Psoas muscle (tissue), 7 donors: ENCODE measurements at regions not wholly inside any gene's neighbourhood (a gene's known extent, or its start where the extent isn't known, plus 50 kb on each side); places are given as distances from the start of the nearest gene placed in this dataset.
A peak's percentile ranks its signal among the peaks of the same experiment; 100 is the strongest.

Experiments
- ATAC-seq, 4 donors: fragments of 200-7000 bp; cut with Tn5 transposase; one replicate each; pipeline ENCODE4 v1.9.1; 2020; ENCODE audit warnings: moderate library complexity in 3 of 4, mild to moderate bottlenecking in 2 of 4
- DNase-seq, 2 donors: peaks; one replicate each; pipeline ENCODE4 v3.0.0-alpha.2; 2020
- H3K27ac ChIP-seq: fragments of 200-600 bp; one replicate; pipeline ENCODE4 v1.8.0; 2022
- H3K27me3 ChIP-seq, 3 donors: fragments of 200-600 bp in 1 of 3; one replicate each; pipeline versions ENCODE4 v1.6.1 to v1.8.0; 2013 to 2022; ENCODE audit warnings: low read length in 2 of 3, mild to moderate bottlenecking in 2 of 3, moderate library complexity in 1 of 3; ENCODE audit not compliant: insufficient read depth in 3 of 3
- H3K36me3 ChIP-seq, 2 donors: fragments of 200-600 bp in 1 of 2; one replicate each; pipeline versions ENCODE4 v1.6.1 to v1.8.0; 2013 to 2022; ENCODE audit warnings: low read depth in 1 of 2, mild to moderate bottlenecking in 1 of 2, moderate library complexity in 1 of 2; ENCODE audit not compliant: insufficient read depth in 1 of 2
- H3K4me1 ChIP-seq: fragments of 200-600 bp; one replicate; pipeline ENCODE4 v1.8.0; 2022
- H3K4me3 ChIP-seq: fragments of 200-600 bp; one replicate; pipeline ENCODE4 v1.8.0; 2022; ENCODE audit warnings: mild to moderate bottlenecking
- H3K9me3 ChIP-seq: fragments of 200-600 bp; one replicate; pipeline ENCODE4 v1.8.0; 2022
- CTCF ChIP-seq: fragments of 200-600 bp; IDR thresholded peaks from one replicate; pipeline ENCODE4 v1.8.0; 2022; ENCODE audit warnings: antibody characterized with exemption
- WGBS, 3 donors: extraction: QIAGEN DNeasy Blood & Tissue Kit; methylation state at CpG; one replicate each; pipeline versions ENCODE4 v1.1.6 to v1.1.7; 2013; 5-methylcytosine and 5-hydroxymethylcytosine counted together
- intact Hi-C, 2 donors: fragments of 100-400 bp; cut with DNase I; formaldehyde crosslinking; loops; one replicate each; pipeline versions ENCODE4 v1.11.0 to v1.14.2; 2022
- donor health status: healthy with polysubstance abuse.
- donor health status: DM: no; HTN: no; CAD: no; lungs with moderate emphysema.
- donor health status: Bipolar disorder and iron deficiency.
- donor health status: healthy.
- donor health status: DM: yes; HTN: yes; CAD: no.
- donor health status: DM: no; HTN: no; CAD: no.
- donor health status: DM: yes; HTN: yes; CAD: no.

GRCh38 chr3:14273901-14274611 is 95.4 kb downstream of the LSM3 start:
- no peak for ATAC-seq
- TF ChIP-seq CTCF, result no peak
- H3K27me3 ChIP-seq, result peaks cover 0 to 2% (median 0%) of the 10 kb centered on the region in 3 donors
- no peak for DNase-seq
- H3K9me3 ChIP-seq, result no peaks in the 10 kb centered on the region
- H3K4me1 ChIP-seq, result no peaks in the 10 kb centered on the region
- 85 to 86% (median 85%) methylated on average over 9 of the region's 9 CpGs for WGBS, 3 donors
- intact Hi-C loops, result no loop called here
- H3K27ac ChIP-seq, result no peak overlapping the region
- H3K4me3 ChIP-seq, result no peak overlapping the region
- H3K36me3 ChIP-seq, result no peaks in the 10 kb centered on the region

- H3K27me3 ChIP-seq, result peaks cover 0 to 2% (median 0%) of the 10 kb centered on the region in 3 donors
- 85 to 93% (median 89%) methylated on average over 6 of the region's 6 CpGs for WGBS, 3 donors
- no peaks in the 10 kb centered on the region for H3K4me1 ChIP-seq
- H3K36me3 ChIP-seq, result no peaks in the 10 kb centered on the region
- DNase-seq (no peak), ATAC-seq (no peak)
- intact Hi-C loops, result no loop called here
- no peak overlapping the region for H3K4me3 ChIP-seq
- TF ChIP-seq CTCF, result no peak
- no peaks in the 10 kb centered on the region for H3K9me3 ChIP-seq
- no peak overlapping the region for H3K27ac ChIP-seq
These were observed 96.0 kb downstream of the LSM3 start for GRCh38 chr3:14274612-14274936.

- H3K27me3 ChIP-seq, result peaks cover 0 to 2% (median 0%) of the 10 kb centered on the region in 3 donors
- no peaks in the 10 kb centered on the region for H3K9me3 ChIP-seq
- H3K27ac ChIP-seq, result no peak overlapping the region
- 83 to 92% (median 85%) methylated on average over 8 of the region's 8 CpGs for WGBS, 3 donors
- H3K4me3 ChIP-seq, result no peak overlapping the region
- intact Hi-C loops, result no loop called here
- H3K36me3 ChIP-seq, result no peaks in the 10 kb centered on the region
- TF ChIP-seq CTCF, result no peak
- H3K4me1 ChIP-seq, result no peaks in the 10 kb centered on the region
- DNase-seq (no peak), ATAC-seq (peak in 3 of 4 donors; percentile 46 to 60 (median 50))
These were observed 96.7 kb downstream of the LSM3 start for GRCh38 chr3:14274999-14275961.

- Histone ChIP-seq H3K4me1 (no peaks in the 10 kb centered on the region), H3K9me3 (no peaks in the 10 kb centered on the region), H3K27ac (no peak overlapping the region), H3K27me3 (peaks cover 0 to 2% (median 0%) of the 10 kb centered on the region in 3 donors), H3K36me3 (no peaks in the 10 kb centered on the region), H3K4me3 (no peak overlapping the region)
- ATAC-seq (no peak), DNase-seq (no peak)
- WGBS, 3 donors, result 81 to 86% (median 85%) methylated on average over 12 of the region's 12 CpGs
- intact Hi-C loops, result no loop called here
- TF ChIP-seq CTCF, result no peak
These were observed 97.6 kb downstream of the LSM3 start for GRCh38 chr3:14275962-14276909.
